A549 (cell line): ENCODE measurements at regions not wholly inside any gene's neighbourhood (a gene's known extent, or its start where the extent isn't known, plus 50 kb on each side); places are given as distances from the start of the nearest gene placed in this dataset.

ENCODE experiments used
- ATAC-seq, 2 experiments: fragments of 200-7000 bp in 1 of 2; fragments of >200 bp in 1 of 2; cut with Nextera tagmentation in 1 of 2; cut with Tn5 transposase in 1 of 2; 3 replicates each; pipeline versions ENCODE4 v1.8.0 to v1.9.1; 2018 to 2020; ENCODE audit warnings: mild to moderate bottlenecking in 1 of 2, moderate library complexity in 1 of 2
- CTCF ChIA-PET: fragments of 300-600 bp; sonication (Branson Sonifier 250); formaldehyde crosslinking; extraction: SDS; loops from one replicate; lab custom pipeline; 2021; ENCODE audit warnings: antibody characterized with exemption, inconsistent platforms; lab: Yijun Ruan, JAX
- POLR2A ChIA-PET: fragments of 350-600 bp; formaldehyde crosslinking; extraction: SDS; loops from one replicate; lab custom pipeline; 2021; ENCODE audit warnings: antibody characterized with exemption, inconsistent platforms; lab: Yijun Ruan, JAX
- DNase-seq, 2 experiments: peaks; one replicate each; pipeline versions ENCODE4 v3.0.0 to v3.0.0-alpha.2; 2011 to 2016; ENCODE audit warnings: low read depth in 1 of 2, low spot score in 1 of 2
- FAIRE-seq: peaks from 2 replicates; lab custom pipeline; 2011; peaks lifted over from hg19 to GRCh38; lab: Jason Lieb, UNC
- H3K27ac ChIP-seq, 2 experiments: fragments of >200 bp; sonication (Bioruptor Twin); formaldehyde crosslinking; 3 replicates each; pipeline ENCODE4 v1.5.1; 2016 to 2017
- H3K4me1 ChIP-seq: fragments of >200 bp; sonication (Bioruptor Twin); formaldehyde crosslinking; 3 replicates; pipeline ENCODE4 v1.6.1; 2016
- H3K4me2 ChIP-seq: fragments of >200 bp; sonication (Bioruptor Twin); formaldehyde crosslinking; 3 replicates; pipeline ENCODE4 v1.6.1; 2016
- H3K4me3 ChIP-seq: fragments of >200 bp; sonication (Bioruptor Twin); formaldehyde crosslinking; 3 replicates; pipeline ENCODE4 v1.5.1; 2016
- H3K9me3 ChIP-seq: fragments of >200 bp; sonication (Bioruptor Twin); formaldehyde crosslinking; 3 replicates; pipeline ENCODE4 v1.6.1; 2016
- ATOH8 ChIP-seq: fragments of 250-450 bp; sonication (Bioruptor Pico); IDR thresholded peaks from 2 replicates; pipeline ENCODE4 v1.5.0; 2020; ENCODE audit warnings: low read depth, mild to moderate bottlenecking, moderate library complexity
- BHLHE40 ChIP-seq: IDR thresholded peaks from 2 replicates; pipeline ENCODE4 v1.6.1; 2012; ENCODE audit warnings: low read depth, low read length, inconsistent platforms
- CBX2 ChIP-seq: fragments of 200-600 bp; sonication (generic); IDR thresholded peaks from 2 replicates; pipeline ENCODE4 v1.6.1; 2016; ENCODE audit warnings: low read depth, mild to moderate bottlenecking, borderline replicate concordance
- CBX8 ChIP-seq: fragments of 200-600 bp; sonication (generic); IDR thresholded peaks from 2 replicates; pipeline ENCODE4 v1.6.1; 2016
- E2F6 ChIP-seq: IDR thresholded peaks from 2 replicates; pipeline ENCODE4 v1.6.1; 2012; ENCODE audit warnings: low read depth, borderline replicate concordance
- EHF ChIP-seq: fragments of 250-450 bp; sonication (Bioruptor Pico); IDR thresholded peaks from 2 replicates; pipeline ENCODE4 v1.5.0; 2020; ENCODE audit warnings: mild to moderate bottlenecking
- ESRRA ChIP-seq: fragments of 150-350 bp; IDR thresholded peaks from 2 replicates; pipeline ENCODE4 v1.6.1; 2014; ENCODE audit warnings: mild to moderate bottlenecking, low read length, borderline replicate concordance
- FOSB ChIP-seq: fragments of 250-450 bp; sonication (Bioruptor Pico); IDR thresholded peaks from 2 replicates; pipeline ENCODE4 v1.5.0; 2020; ENCODE audit warnings: mild to moderate bottlenecking, moderate library complexity
- FOXS1 ChIP-seq: fragments of 250-450 bp; sonication (Bioruptor Pico); IDR thresholded peaks from 2 replicates; pipeline ENCODE4 v1.5.0; 2020; ENCODE audit warnings: mild to moderate bottlenecking, moderate library complexity
- HOXA7 ChIP-seq: fragments of 250-450 bp; sonication (Bioruptor Pico); IDR thresholded peaks from 2 replicates; pipeline ENCODE4 v1.5.0; 2020; ENCODE audit warnings: mild to moderate bottlenecking, moderate library complexity
- HOXB5 ChIP-seq: fragments of 250-450 bp; sonication (Bioruptor Pico); IDR thresholded peaks from 2 replicates; pipeline ENCODE4 v1.5.0; 2020; ENCODE audit warnings: mild to moderate bottlenecking, moderate library complexity
- JUN ChIP-seq, 2 experiments: fragments of >200 bp; sonication (Bioruptor Twin); formaldehyde crosslinking; IDR thresholded peaks; 2 replicates in 1 of 2; 3 replicates in 1 of 2; pipeline ENCODE4 v1.6.1; 2016 to 2017
- KDM1A ChIP-seq: fragments of 200-600 bp; sonication (generic); IDR thresholded peaks from 2 replicates; pipeline ENCODE4 v1.6.1; 2016; ENCODE audit warnings: low read depth, mild to moderate bottlenecking
- MAFK ChIP-seq: fragments of 450-650 bp; IDR thresholded peaks from 2 replicates; pipeline ENCODE4 v1.6.1; 2014; ENCODE audit not compliant: partially characterized antibody
- MAZ ChIP-seq: fragments of 150-350 bp; IDR thresholded peaks from 2 replicates; pipeline ENCODE4 v1.6.1; 2014; ENCODE audit warnings: antibody characterized with exemption, low read depth, low read length, borderline replicate concordance
- MYC ChIP-seq: IDR thresholded peaks from 2 replicates; pipeline ENCODE4 v1.6.1; 2012; ENCODE audit warnings: mild to moderate bottlenecking, inconsistent platforms, low read length, improper control_type of control experiment, borderline replicate concordance
- NFE2L2 ChIP-seq: fragments of 150-350 bp; conservative IDR thresholded peaks from 2 replicates; pipeline ENCODE4 v1.6.1; 2014; ENCODE audit warnings: low read length
- POLR2A ChIP-seq: IDR thresholded peaks from 2 replicates; pipeline ENCODE4 v1.6.1; 2012; ENCODE audit warnings: mild to moderate bottlenecking, low read length
- RAD21 ChIP-seq, 2 experiments: fragments of >200 bp in 1 of 2; sonication (Bioruptor Twin) in 1 of 2; formaldehyde crosslinking in 1 of 2; IDR thresholded peaks in 1 of 2; conservative IDR thresholded peaks in 1 of 2; 2 replicates in 1 of 2; 3 replicates in 1 of 2; pipeline ENCODE4 v1.6.1; 2012 to 2018; ENCODE audit warnings: inconsistent platforms in 1 of 2
- RARB ChIP-seq: fragments of 250-450 bp; sonication (Bioruptor Pico); IDR thresholded peaks from 2 replicates; pipeline ENCODE4 v1.8.0; 2021; ENCODE audit warnings: mild to moderate bottlenecking, moderate library complexity
- RCOR1 ChIP-seq: fragments of 150-350 bp; IDR thresholded peaks from 2 replicates; pipeline ENCODE4 v1.6.1; 2014; ENCODE audit warnings: antibody characterized with exemption, low read length, low read depth
- SREBF2 ChIP-seq: fragments of 450-650 bp; IDR thresholded peaks from 2 replicates; pipeline ENCODE4 v1.6.1; 2014; ENCODE audit warnings: mild to moderate bottlenecking, moderate library complexity
- TFCP2L1 ChIP-seq: fragments of 250-450 bp; sonication (Bioruptor Pico); IDR thresholded peaks from 2 replicates; pipeline ENCODE4 v1.5.0; 2021; ENCODE audit warnings: mild to moderate bottlenecking
- TP53 ChIP-seq: fragments of 250-450 bp; sonication (Bioruptor Pico); IDR thresholded peaks from 2 replicates; pipeline ENCODE4 v1.5.0; 2021; ENCODE audit warnings: mild to moderate bottlenecking, moderate library complexity
- ZFP36 ChIP-seq: fragments of 450-650 bp; IDR thresholded peaks from 2 replicates; pipeline ENCODE4 v1.6.1; 2014; ENCODE audit warnings: borderline replicate concordance; ENCODE audit not compliant: partially characterized antibody
- ZNF302 ChIP-seq: fragments of 250-450 bp; sonication (Bioruptor Pico); IDR thresholded peaks from 2 replicates; pipeline ENCODE4 v1.9.0; 2021; ENCODE audit warnings: inconsistent platforms, mild to moderate bottlenecking, moderate library complexity
- ZSCAN20 ChIP-seq: fragments of 250-450 bp; sonication (Bioruptor Pico); IDR thresholded peaks from 2 replicates; pipeline ENCODE4 v1.8.0; 2022; ENCODE audit warnings: mild to moderate bottlenecking, moderate library complexity
- WGBS: methylation state at CpG from one replicate; pipeline ENCODE4 v1.1.6; 2017; ENCODE audit errors: missing lambda C conversion rate; 5-methylcytosine and 5-hydroxymethylcytosine counted together
- TF ChIP-seq, protein P1 (sequence below): fragments of >200 bp; sonication (Bioruptor Twin); formaldehyde crosslinking; IDR thresholded peaks from 3 replicates; pipeline ENCODE4 v1.6.1; 2016
- TF ChIP-seq, protein P2 (sequence below): fragments of >200 bp; sonication (Bioruptor Twin); formaldehyde crosslinking; IDR thresholded peaks from 2 replicates; pipeline ENCODE4 v1.6.1; 2016

- Histone ChIP-seq H3K4me1 (no peaks in the 10 kb centered on the region), H3K27ac (no peak overlapping the region), H3K9me3 (no peaks in the 10 kb centered on the region), H3K4me2 (no peak overlapping the region), H3K4me3 (no peak overlapping the region)
- ChIA-PET POLR2A (no interaction called here), CTCF (interaction anchor here (0.5 kb wide), 1 partner anchor 307 kb away, joined by 4 read pairs; no protein-coding TSS in a partner anchor)
- FAIRE-seq, result no peak
- TF ChIP-seq TFCP2L1 (CRISPR knock-in tag), result no peak
- no peak for TF ChIP-seq SREBF2
- no peak for TF ChIP-seq FOSB (CRISPR knock-in tag)
- TF ChIP-seq ZFP36, result no peak
- TF ChIP-seq MAZ, result no peak
- TF ChIP-seq RARB, result no peak
- TF ChIP-seq MAFK, result no peak
- no peak for TF ChIP-seq ESRRA
- no peak for TF ChIP-seq RAD21 (conservative IDR thresholded peaks at IDR 0.05 in 1 of 2, IDR thresholded peaks at IDR 0.05 in 1 of 2)
- WGBS, result 10% methylated on average over 7 of the region's 7 CpGs
- ATAC-seq, result no peak
- DNase-seq, result no peak
Observed at GRCh38 chr1:118650107-118650807, 337.9 kb downstream of the TBX15 start.

DNA sequence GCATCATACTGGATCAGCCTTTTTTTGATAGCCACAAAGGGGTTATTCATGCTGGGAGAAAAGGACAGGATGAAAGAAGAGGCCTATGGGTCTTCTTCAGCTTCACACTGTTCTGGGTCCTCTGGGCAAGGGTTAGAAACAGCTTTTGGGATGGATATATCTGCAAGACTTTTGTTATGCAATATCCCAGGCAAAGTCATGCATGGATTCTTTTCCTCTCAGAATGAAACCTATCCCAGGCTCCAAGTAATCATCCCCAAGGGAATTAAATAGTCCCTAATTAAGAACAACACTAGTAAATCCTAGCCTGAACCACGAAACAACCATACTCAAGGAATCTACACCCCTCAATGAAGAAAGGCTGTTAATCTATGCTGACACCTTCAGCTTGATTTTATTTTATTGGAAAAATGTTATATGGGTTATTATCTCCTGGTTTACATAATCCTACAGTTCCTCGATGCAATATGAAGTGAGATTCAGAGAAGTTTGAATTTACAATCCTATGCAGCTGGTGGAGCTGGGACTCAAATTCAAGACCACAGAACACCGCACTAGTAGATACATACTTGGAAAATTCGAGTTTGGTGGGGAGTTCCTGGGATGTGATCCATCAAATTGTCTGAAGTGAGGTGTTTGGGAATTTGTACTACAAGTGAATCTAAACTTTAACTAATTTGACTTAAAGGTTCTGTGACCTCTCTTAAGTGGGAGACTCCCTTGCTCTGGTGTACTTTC, 338.6 kb downstream of the TBX15 start:
- Histone ChIP-seq H3K4me1 (no peaks in the 10 kb centered on the region), H3K9me3 (no peaks in the 10 kb centered on the region), H3K27ac (no peak overlapping the region), H3K4me3 (no peak overlapping the region), H3K4me2 (no peak overlapping the region)
- no peak for DNase-seq
- 0% methylated on average over 4 of the region's 4 CpGs for WGBS
- CTCF ChIA-PET, result no interaction called here
- ATAC-seq, result no peak
- POLR2A ChIA-PET, result no interaction called here
- TF ChIP-seq KDM1A (no peak), FOXS1 (no peak), EHF (no peak), MYC (no peak), ZSCAN20 (CRISPR knock-in tag) (no peak), HOXA7 (no peak), FOSB (CRISPR knock-in tag) (no peak)
- FAIRE-seq, result no peak

GRCh38 chr1:118636004-118636403, 352.1 kb downstream of the TBX15 start:
- Histone ChIP-seq H3K4me1 (no peaks in the 10 kb centered on the region), H3K27ac (no peak overlapping the region), H3K9me3 (no peaks in the 10 kb centered on the region), H3K4me2 (no peak overlapping the region), H3K4me3 (no peak overlapping the region)
- FAIRE-seq, result no peak
- no peak for DNase-seq
- no peak for TF ChIP-seq POLR2A
- no peak for TF ChIP-seq RCOR1
- TF ChIP-seq, protein P1, sequence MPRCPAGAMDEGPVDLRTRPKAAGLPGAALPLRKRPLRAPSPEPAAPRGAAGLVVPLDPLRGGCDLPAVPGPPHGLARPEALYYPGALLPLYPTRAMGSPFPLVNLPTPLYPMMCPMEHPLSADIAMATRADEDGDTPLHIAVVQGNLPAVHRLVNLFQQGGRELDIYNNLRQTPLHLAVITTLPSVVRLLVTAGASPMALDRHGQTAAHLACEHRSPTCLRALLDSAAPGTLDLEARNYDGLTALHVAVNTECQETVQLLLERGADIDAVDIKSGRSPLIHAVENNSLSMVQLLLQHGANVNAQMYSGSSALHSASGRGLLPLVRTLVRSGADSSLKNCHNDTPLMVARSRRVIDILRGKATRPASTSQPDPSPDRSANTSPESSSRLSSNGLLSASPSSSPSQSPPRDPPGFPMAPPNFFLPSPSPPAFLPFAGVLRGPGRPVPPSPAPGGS, result no peak
- no peak for TF ChIP-seq RAD21 (conservative IDR thresholded peaks at IDR 0.05 in 1 of 2, IDR thresholded peaks at IDR 0.05 in 1 of 2)
- TF ChIP-seq E2F6, result no peak
- no peak for TF ChIP-seq MAFK
- TF ChIP-seq MAZ, result no peak
- no peak for TF ChIP-seq HOXB5 (CRISPR knock-in tag)
- TF ChIP-seq ZNF302 (CRISPR knock-in tag), result no peak
- TF ChIP-seq TP53 (CRISPR knock-in tag), result no peak
- TF ChIP-seq, protein P2, sequence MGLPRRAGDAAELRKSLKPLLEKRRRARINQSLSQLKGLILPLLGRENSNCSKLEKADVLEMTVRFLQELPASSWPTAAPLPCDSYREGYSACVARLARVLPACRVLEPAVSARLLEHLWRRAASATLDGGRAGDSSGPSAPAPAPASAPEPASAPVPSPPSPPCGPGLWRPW, result no peak
- no peak for TF ChIP-seq NFE2L2
- TF ChIP-seq ATOH8 (CRISPR knock-in tag), result no peak
- TF ChIP-seq CBX2, result no peak
- TF ChIP-seq BHLHE40, result no peak
- TF ChIP-seq MYC, result no peak
- TF ChIP-seq JUN (IDR thresholded peaks at IDR 0.05), result no peak
- no peak for TF ChIP-seq RARB
- no peak for TF ChIP-seq CBX8
- ChIA-PET CTCF (no interaction called here), POLR2A (no interaction called here)
- ATAC-seq, result no peak
